Dermis microvascular lymphatic vessel endothelial cell (primary cell): ENCODE measurements at regions not wholly inside any gene's neighbourhood (a gene's known extent, or its start where the extent isn't known, plus 50 kb on each side); places are given as distances from the start of the nearest gene placed in this dataset.

Source experiments
- DNase-seq, 2 donors: peaks; one replicate each; pipeline versions ENCODE4 v3.0.0 to v3.0.0-alpha.2; 2010; ENCODE audit warnings: low read depth in 2 of 2

GRCh38 chr9:90290716-90291485 lies 351.7 kb downstream of the DIRAS2 start:
- no peak for DNase-seq

- DNase-seq = no peak
Measured at GRCh38 chr9:90296539-90296938, 346.1 kb downstream of the DIRAS2 start.

DNA sequence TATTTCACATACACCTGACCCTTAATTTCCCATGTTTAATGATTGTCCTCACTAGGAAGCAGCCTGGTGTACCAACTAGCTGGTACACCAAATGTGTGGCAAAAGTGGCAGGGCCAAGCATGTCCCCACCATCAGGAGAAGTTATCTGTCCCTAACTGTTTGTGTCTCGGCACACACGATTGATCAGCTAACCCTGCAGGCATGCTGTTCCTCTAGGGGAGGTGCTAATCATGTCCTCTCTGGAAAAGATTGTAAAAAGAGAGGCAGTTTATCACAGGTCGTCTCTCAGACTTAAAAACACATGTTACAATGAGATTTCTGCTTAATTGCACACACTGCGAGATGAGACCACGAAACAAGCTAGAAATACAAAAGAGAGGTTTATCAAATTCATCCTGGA lies 342.7 kb downstream of the DIRAS2 start:
- no peak for DNase-seq

GRCh38 chr9:90300611-90301276 lies 341.9 kb downstream of the DIRAS2 start:
- DNase-seq = no peak

- peak in 1 of 2 donors; percentile 6 for DNase-seq
Measured at GRCh38 chr9:90301277-90301653, 341.4 kb downstream of the DIRAS2 start.

DNA sequence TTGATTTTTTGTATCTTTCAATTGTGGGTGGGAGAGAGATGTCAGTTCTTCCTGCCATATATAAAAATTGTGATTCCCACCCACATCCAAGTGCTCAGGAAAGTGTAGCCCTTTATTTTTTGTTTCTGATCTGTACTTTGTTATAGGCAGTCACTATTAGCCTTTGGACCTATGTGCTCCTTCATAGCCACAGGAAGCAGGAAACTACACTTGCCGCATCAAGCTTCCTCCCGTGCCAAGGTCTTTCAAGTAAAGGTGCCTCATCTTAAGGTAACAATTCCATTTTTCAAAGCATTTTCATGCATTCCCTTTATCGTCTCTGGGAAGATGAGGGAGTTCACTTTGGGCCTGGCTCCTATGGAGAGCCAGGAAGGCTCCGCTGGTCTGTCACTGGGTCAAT lies 339.0 kb downstream of the DIRAS2 start:
- no peak for DNase-seq

GRCh38 chr9:90306158-90306557 lies 336.5 kb downstream of the DIRAS2 start:
- DNase-seq = no peak

GRCh38 chr9:90307167-90307833 lies 335.3 kb downstream of the DIRAS2 start:
- DNase-seq = no peak

DNA sequence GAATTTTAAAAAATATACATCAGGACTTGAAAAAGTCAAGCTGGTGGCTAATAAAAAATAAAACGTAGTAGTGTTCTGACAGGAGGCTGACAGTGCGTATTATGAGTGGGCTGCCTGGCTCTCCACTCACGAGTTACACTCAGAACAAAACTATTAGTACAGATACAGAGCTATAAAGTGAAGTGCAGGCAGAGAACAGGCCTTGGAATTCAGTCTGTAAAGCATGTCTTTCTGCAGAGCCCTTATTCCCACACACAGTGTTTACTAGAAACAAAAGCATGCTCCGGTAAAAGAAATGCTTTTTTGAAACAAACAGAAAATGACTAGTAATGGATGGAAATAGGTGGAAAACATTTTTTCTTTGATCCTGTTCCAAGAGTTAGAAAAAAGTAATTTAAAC lies 334.7 kb downstream of the DIRAS2 start:
- DNase-seq = no peak

GRCh38 chr9:90308691-90309090 lies 333.9 kb downstream of the DIRAS2 start:
- DNase-seq = no peak

GRCh38 chr9:90309809-90310520 lies 332.7 kb downstream of the DIRAS2 start:
- no peak for DNase-seq

DNA sequence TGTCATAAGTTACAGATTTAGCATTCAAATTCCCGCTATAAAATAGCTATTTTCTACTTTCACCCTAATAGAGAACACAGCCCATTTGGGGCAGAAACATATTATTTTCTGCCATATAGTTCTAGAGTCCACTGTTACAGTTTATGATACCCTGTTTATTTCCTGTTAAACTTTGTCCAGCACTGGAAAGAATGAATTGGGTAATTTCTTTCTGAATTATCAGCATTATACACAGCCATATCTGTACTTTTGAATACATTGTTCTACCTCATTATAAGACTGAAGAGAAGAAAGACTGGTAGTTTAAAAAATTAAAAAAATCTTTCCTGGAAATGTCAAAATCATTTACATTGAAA lies 332.1 kb downstream of the DIRAS2 start:
- no peak for DNase-seq

GRCh38 chr9:90311811-90312210 lies 330.8 kb downstream of the DIRAS2 start:
- no peak for DNase-seq

DNA sequence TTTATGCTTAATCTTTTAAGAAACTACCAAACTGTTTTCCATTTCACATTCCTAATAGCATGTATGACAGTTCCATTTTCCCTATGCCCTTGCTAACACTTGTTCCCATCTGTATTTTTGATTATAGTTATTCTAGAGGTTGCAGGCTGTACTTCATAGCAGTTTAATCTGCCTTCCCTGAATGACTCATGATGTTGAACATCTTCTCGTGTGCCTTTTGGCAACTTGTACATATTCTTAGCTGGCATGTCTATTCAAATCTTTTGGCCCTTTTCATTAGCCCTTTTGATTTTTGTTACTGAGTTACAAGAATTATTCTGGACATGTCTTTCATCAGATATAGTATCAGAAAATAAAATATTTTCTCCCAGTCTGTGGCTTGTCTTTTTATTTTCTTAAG lies 320.3 kb downstream of the DIRAS2 start:
- no peak for DNase-seq

GRCh38 chr9:90325913-90326653 lies 316.5 kb downstream of the DIRAS2 start:
- no peak for DNase-seq

GRCh38 chr9:90330231-90330630 lies 312.4 kb downstream of the DIRAS2 start:
- no peak for DNase-seq

GRCh38 chr9:90331826-90332575 lies 310.6 kb downstream of the DIRAS2 start:
- no peak for DNase-seq

GRCh38 chr9:90333226-90333625 lies 309.4 kb downstream of the DIRAS2 start:
- DNase-seq = no peak

- no peak for DNase-seq
Measured at GRCh38 chr9:90340421-90340820, 302.2 kb downstream of the DIRAS2 start.

- DNase-seq = no peak
Measured at GRCh38 chr9:90342607-90343006, 300.0 kb downstream of the DIRAS2 start.

GRCh38 chr9:90343366-90343765 lies 299.3 kb downstream of the DIRAS2 start:
- no peak for DNase-seq
